G401 (cell line): ENCODE measurements at regions not wholly inside any gene's neighbourhood (a gene's known extent, or its start where the extent isn't known, plus 50 kb on each side); places are given as distances from the start of the nearest gene placed in this dataset.

Experiments
- DNase-seq: peaks from one replicate; pipeline ENCODE4 v3.0.0-alpha.2; 2015; ENCODE audit warnings: low spot score
- in situ Hi-C: cut with HindIII; loops from 2 replicates; pipeline ENCODE4 v1.10.0; 2016; ENCODE audit warnings: low sequenced_read_pairs, mixed read lengths

GRCh38 chr4:181416966-181417365 is 826.2 kb upstream of the TENM3 start:
- DNase-seq: peak; percentile 10
- in situ Hi-C loops: no loop called here

- no peak for DNase-seq
- in situ Hi-C loops: no loop called here
These were observed 824.7 kb upstream of the TENM3 start for GRCh38 chr4:181418496-181418895.

GRCh38 chr4:181420950-181421349 is 822.3 kb upstream of the TENM3 start:
- no peak for DNase-seq
- in situ Hi-C loops: no loop called here

GRCh38 chr4:181424362-181425016 is 818.7 kb upstream of the TENM3 start:
- in situ Hi-C loops: no loop called here
- DNase-seq: no peak

GRCh38 chr4:181427076-181427475 is 816.1 kb upstream of the TENM3 start:
- in situ Hi-C loops: no loop called here
- DNase-seq: no peak

GRCh38 chr4:181431006-181431405 is 812.2 kb upstream of the TENM3 start:
- DNase-seq: no peak
- in situ Hi-C loops: no loop called here

GRCh38 chr4:181431661-181432060 is 811.5 kb upstream of the TENM3 start:
- DNase-seq: no peak
- in situ Hi-C loops: no loop called here

GRCh38 chr4:181432335-181432734 is 810.9 kb upstream of the TENM3 start:
- in situ Hi-C loops: no loop called here
- DNase-seq: no peak

GRCh38 chr4:181437895-181438294 is 805.3 kb upstream of the TENM3 start:
- DNase-seq: no peak
- in situ Hi-C loops: no loop called here

GRCh38 chr4:181438641-181439040 is 804.6 kb upstream of the TENM3 start:
- DNase-seq: no peak
- in situ Hi-C loops: no loop called here

- DNase-seq: no peak
- in situ Hi-C loops: no loop called here
These were observed 800.2 kb upstream of the TENM3 start for GRCh38 chr4:181443021-181443420.

GRCh38 chr4:181465826-181466225 is 777.4 kb upstream of the TENM3 start:
- in situ Hi-C loops: no loop called here
- DNase-seq: no peak

- DNase-seq: no peak
- in situ Hi-C loops: no loop called here
These were observed 774.8 kb upstream of the TENM3 start for GRCh38 chr4:181468451-181468850.

GRCh38 chr4:181470306-181470705 is 772.9 kb upstream of the TENM3 start:
- in situ Hi-C loops: no loop called here
- DNase-seq: no peak

- no peak for DNase-seq
- in situ Hi-C loops: no loop called here
These were observed 767.8 kb upstream of the TENM3 start for GRCh38 chr4:181475359-181475758.

- in situ Hi-C loops: no loop called here
- DNase-seq: no peak
These were observed 767.3 kb upstream of the TENM3 start for GRCh38 chr4:181475781-181476507.

GRCh38 chr4:181476508-181476890 is 766.7 kb upstream of the TENM3 start:
- in situ Hi-C loops: no loop called here

GRCh38 chr4:181477591-181477990 is 765.6 kb upstream of the TENM3 start:
- in situ Hi-C loops: no loop called here

More at GRCh38 chr4:181476508-181476890, 766.7 kb upstream of the TENM3 start:
- no peak for DNase-seq

GRCh38 chr4:181478656-181479055 is 764.5 kb upstream of the TENM3 start:
- in situ Hi-C loops: no loop called here
- DNase-seq: no peak

More at GRCh38 chr4:181477591-181477990, 765.6 kb upstream of the TENM3 start:
- no peak for DNase-seq

- in situ Hi-C loops: no loop called here
- no peak for DNase-seq
These were observed 764.1 kb upstream of the TENM3 start for GRCh38 chr4:181479141-181479540.

GRCh38 chr4:181484396-181484795 is 758.8 kb upstream of the TENM3 start:
- DNase-seq: no peak
- in situ Hi-C loops: no loop called here
